ENCODE measurements at regions not wholly inside any gene's neighbourhood (a gene's known extent, or its start where the extent isn't known, plus 50 kb on each side); places are given as distances from the start of the nearest gene placed in this dataset.

DNA sequence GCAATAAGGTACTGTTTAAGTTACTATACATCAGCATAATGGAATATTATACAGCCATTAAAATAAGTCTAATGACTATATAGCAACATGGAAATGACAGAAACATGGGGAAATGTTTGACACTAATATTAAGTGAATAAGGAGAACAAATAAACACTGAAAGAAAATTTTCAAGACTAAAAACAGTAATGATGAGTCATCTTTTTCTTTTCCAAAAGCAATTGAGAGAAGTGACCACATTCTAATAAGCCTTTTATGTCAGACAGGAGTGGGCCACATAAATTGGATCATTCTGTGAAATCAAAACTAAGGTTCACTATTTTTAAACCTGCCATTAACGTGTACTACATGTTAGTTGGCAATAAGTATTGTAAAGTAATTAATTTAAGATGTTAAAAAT lies 187.5 kb downstream of the AHR start:
- no peak for DNase-seq

DNA sequence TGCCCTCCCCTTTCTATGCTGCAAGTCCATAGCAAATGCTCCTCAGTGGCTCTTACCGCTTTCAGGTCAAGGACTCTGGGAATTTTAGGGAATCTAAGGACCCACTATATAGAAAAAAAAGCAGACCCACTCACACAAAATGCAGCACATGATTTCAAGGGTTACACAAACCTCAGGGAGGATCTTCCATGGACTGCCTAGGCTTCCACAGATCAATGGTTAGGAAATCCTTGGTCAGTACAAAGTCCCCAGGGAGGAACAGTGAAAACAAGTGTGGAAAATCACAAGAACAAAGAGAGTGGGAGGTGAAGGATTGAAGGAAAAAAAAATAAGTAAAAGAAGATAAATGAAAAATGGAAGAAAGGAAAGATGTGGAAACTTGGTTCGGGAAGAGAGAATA lies 188.4 kb downstream of the AHR start:
- no peak for DNase-seq

DNA sequence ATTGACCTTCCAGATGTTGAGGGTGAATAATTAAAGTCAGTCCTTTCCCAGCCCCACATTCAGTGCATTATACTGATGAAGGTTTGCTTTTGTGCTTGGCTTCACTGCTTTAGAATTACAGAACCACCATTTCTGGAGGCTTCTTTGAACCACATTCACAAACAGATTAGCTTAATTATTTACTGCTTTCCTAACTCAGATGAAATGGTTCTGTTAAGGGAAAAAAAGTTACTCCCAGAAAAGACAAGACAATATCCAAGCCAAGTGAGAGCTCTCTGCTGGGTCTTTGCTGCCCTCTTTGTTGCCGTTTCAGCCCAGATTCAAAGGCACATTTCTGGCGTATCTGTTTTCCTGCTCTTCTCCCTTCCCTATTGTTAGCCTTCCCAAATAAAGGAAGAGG lies 188.9 kb downstream of the AHR start:
- DNase-seq = no peak

DNA sequence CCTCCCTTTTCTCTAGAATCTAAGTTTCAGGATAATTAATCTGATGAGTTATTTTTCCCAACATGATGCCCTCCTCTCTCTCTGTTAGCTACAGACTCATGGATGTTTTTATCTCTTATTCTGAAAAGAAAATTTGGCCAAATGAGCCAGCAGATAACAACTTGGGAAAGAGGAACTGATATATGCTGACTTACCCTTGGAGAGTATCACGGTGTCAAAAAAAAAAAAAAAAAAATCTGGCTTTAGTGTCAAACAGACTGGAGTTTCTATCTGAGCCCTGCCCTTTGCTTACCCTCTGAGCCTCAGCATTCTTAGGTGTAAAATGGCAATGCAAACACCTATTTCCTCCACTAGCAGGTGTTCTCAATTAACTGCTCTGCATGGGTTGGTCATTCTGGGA lies 190.4 kb downstream of the AHR start:
- DNase-seq = no peak

DNA sequence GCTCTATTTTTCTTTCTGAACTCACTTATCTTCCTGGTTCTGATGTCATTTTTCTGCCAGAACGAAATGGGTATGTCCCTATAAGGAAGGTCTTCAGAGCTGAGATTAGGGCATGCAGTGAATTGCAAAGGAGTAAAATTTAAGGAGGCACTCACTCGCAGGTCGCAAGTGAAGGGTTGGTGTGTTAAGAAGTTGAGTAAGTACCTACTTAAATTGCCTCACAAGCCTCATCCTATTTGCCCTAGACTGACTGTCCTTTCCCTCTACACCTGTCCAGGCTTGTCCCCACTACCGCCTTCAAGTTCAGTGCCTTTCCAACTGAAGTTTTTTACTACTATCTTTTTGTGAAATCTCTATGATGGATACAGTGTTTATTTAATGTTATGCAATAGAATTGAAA lies 191.5 kb downstream of the AHR start:
- no peak for DNase-seq

DNA sequence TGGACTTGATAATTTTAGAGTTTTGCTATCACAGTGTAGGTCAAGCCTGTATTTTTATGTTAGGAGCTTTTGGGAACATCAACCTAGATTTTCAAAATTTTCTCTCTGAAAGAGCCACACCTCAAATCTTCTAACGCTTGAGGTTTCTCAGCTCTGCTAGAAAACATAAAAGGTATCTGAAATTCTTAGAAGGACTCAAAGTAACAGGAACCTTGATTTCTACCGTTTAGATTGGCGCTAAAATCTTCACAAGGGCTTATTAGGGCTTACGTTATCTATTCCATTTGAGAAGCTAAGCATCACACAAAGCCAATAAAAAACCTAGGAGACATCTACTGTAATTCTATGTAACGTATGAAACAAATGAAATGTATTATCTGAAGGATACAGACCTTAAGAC lies 192.4 kb downstream of the AHR start:
- DNase-seq = no peak

DNA sequence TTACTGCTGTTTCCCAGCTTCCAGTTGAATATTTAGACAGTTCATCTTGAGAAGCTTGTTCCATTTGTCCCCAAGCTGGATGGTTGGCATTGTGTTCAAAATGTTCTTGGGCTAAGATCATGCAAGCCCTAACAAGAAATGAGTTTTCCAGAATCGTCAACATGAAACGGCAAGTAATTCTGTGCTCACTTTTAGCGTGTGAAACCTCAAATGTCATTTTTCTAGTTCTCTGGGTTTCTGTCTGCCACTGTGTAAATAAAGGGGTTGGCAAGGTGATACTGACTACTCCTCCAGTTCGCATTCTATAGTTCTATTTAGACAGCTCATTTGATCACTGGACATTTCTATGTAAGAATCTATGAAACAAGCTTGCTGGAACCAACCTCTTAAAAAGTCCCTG lies 194.0 kb downstream of the AHR start:
- no peak for DNase-seq

DNA sequence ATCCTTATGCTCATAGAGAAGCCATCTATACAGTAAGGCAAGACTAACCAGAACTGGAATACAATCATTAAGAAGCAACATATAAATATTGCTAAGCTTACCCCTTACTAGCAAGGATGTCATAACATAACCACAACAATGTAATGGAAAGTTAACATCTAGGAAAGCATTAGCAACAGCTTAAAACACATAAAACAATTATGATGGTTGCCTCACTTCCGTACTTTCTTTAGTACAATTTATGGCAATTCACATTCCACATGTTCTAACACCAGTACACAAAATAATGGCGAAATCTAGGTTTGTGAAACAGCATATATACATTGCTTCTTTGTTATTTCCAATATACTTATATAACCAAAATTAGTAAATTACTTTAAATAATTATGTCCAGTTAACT lies 195.0 kb downstream of the AHR start:
- DNase-seq = no peak

DNA sequence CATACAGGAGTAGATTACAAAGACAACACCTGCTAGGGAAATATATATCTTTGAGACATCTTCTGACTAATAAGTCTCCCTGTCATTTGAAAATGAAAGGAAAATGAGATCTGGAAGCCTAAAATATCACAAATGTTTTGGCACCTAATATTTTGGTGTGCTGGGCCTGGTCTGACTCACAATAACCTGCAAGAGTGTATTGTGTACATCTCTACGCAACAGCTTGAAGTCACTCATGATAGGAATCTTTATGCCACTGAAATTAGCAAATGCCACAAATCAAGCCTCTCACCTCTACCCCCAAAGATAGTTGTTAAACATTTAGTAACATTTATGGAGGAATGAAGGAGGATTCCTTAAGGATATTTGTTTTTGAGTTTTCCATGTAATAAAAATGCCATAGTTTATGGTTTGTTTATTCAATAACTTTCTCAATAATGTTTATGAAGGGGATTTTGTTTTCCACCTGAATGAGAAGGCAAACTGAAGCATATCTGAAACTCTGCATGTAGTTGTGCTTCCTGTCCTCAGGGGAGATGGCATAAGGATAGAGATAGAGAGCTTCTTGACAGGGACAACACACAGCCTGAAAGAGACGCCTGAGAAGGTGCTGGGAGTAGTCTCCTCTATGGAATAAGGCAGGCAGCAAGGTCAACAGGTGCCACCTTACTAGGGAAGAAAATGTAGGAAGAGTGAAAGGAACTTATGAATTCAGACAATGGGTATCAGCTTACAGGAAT lies 197.4 kb downstream of the AHR start:
- DNase-seq = no peak

DNA sequence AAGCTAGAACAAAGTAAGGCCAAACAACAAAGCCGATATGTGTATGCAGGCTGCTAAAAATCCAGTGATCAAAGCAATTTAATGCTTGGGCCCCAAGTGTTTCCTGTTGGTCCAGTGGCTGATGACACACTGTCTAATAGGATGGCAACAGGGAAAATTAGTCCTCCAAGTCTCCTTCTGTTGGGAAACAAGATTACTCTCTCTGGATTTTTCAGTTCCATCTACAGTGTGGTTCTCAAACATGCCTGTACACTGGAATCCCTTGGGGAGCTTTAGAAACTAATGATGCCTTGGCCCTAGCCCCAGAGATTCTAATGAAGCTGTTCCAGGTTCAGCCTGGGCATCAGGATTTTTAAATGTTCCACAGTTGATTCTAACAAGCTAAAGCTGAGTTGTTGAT lies 198.7 kb downstream of the AHR start:
- no peak for DNase-seq

DNA sequence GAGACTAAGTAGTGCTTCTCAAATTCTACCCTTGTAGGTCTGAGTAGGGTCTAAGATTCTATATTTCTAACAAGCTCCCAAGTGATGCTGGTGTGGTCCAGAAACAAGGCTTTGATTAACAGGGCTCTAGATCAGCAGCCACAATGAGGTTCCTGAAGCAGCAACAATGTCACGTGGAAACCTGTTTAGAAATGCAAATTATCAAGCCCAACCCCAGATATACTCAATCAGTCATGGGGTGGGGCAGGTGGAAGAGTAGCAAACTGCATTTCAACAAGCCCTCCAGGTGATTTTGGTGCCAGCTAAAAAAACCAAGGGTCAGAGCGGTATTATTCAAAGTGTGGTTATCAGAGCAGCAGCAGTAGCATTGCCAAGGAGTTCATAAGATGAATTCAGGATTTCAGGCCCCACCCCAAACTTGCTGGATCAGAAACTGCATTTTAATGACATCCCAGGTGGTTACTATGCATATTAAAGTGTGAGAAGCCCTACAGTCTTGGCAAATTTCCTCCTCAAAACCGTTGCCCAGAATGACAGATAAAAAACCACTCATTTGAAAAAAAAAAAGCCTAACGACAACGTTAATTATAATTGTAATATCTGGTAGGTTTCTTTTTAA lies 199.2 kb downstream of the AHR start:
- no peak for DNase-seq

DNA sequence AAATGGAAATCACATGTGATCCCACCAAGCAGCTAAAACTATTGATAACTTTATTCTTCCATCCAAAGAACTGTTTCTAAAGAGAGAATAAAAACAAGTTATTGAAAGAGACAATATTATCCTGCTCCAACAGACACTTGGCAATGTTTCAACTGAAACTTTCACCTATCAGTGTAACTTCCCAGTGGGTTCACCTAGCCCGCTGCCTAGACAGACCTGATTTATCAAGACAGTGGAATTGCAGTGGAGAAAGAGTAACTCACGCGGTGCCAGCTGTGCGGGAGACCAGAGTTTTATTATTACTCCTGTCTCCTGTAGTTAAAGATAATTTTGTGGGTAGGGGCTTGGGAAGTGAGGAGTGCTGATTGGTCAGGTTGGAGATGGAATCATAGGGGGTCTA lies 199.8 kb downstream of the AHR start:
- no peak for DNase-seq

DNA sequence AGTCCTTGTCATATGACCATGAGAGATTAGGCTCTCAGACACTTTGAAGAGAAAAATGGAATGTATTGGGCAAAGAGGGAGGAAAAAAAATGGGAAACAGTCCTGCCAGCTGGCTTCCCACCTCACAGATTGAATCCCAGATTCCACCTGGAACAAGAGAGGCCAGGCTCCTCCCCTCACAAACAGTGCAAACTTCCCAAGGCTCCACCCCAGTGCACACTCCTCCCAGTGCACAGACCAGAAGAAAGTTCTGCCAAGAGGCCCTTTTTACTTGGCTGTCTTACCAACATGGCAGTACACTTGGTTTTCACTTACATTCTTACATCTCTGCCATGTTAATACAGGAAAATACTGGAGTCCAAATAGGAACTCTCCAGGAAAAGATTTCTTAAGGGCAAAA lies 202.3 kb downstream of the AHR start:
- no peak for DNase-seq

DNA sequence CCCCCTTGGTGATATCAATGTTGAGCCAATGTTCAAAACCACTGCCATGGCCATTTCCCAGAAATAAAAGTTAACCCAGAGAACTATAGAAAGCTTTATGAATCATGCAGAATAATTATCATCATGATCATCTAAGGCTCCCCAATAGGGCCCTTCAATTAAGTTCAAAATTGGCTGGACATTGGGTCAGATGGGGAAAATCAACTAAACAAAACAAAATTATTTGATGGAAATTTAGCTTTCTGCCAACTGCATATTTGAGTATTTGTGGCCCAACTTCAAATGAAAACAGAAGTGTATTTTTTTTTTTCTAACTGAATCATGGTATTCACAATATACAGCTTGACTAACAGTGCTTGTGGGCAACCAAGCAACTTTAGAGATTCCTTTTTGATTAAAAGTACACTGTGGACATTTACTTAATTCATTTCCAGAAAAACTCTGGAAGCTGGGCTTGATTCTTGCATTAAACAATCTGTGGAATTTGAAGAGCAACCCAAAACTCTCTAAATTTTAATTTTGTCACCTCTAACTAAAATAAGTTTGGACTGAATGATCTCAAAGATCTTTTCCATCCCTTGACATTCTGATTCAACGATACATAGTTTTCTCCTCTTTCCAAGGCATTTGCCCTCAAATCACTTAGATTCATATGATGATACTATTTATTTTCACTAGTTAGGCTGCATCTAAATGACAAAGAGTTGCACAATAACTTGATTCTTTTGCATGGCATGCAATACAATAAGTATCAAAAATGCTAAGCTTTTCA lies 203.2 kb downstream of the AHR start:
- no peak for DNase-seq

DNA sequence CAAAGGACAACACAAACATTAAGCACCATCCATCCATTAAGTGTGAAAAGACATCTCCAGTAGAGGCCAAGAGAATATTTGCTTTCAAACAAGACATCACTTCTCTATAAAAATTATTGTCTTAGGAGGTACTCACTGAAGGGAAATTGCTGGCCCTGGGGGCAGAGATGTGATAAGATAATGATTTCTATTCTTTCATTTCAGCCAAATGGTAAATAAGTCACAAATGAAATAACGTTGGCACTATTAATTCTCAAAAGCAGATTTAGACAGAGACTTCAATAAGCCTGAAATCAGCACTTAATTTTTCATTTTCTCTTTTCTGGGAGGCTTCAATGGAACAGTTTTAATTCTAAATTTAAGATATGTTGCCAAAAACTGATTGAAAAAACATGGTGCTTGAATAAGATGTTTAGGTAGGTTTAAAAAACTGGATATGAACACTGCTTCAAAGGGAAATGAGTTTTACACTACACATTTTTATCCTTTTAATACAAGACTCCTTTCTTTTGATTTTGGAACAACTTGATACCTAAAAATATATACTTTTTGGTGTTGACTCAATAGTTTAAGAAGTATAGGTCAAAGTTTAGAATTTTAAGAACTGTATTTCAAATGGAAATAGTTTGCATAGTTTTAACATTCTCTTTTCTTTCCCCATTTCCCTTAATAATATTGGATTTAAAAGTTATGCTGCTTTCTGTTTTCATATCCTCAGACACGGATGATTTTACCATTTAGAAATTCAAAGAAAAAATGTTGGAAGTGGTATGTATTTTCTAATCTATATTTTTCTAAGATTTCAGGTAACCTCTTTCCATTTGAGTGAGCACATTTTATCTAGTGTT lies 204.0 kb downstream of the AHR start:
- DNase-seq = no peak

DNA sequence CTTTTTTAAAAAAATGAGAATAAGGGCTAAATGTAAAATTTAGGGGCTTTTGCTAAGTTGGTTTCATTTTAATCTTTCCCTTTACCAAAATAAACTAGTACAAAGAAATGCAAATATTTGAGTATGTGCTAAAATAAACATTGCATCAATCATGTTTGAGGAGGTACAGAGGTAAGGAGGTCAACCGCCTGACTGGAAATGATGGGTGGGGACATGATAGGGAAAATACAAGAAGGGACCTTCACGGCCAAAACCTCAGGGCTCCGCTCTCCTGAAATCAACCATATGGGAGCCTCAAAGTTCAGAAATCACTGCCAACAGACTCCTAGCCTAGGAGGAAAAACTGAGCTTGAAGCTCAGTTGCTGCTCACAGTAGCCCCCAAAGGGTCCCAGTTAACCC lies 207.6 kb downstream of the AHR start:
- no peak for DNase-seq

DNA sequence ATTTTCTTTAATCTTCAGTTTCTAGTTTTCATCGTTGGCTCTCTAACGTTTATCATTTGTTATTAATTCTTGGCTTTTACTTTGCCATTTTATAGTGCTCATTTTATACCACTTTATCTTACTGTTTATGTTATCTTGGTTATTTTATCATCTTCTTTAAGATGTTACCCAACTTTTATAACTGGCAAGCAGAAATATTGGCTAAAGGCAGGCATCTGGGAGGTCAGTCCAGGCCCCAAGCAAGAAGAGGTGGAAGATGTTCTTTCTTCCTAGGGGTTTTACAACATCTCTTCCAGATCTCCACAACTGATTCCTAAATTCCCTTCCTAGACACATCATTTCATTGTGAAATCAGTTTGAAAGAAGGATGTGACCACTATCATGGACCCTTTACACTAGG lies 208.1 kb downstream of the AHR start:
- no peak for DNase-seq

DNA sequence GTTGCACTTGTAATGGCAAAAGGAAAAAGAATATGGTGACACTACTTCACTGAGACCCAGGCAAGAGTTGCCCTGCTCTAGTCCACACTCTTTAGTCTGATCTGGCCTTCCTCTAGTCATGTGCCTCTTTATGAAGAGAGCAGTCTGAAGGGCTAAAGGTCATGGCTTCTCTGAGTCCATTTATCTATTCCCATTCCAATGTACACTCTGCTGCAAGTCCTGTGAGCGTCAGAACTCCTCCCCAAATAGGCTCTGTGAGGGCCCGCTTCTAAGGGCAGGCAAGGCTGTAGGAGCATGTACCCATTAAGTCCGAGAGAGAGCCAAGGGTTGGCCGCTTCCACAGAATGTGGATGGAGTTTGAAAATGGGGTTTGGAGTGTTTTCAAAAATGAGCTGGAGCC lies 209.3 kb downstream of the AHR start:
- no peak for DNase-seq

DNA sequence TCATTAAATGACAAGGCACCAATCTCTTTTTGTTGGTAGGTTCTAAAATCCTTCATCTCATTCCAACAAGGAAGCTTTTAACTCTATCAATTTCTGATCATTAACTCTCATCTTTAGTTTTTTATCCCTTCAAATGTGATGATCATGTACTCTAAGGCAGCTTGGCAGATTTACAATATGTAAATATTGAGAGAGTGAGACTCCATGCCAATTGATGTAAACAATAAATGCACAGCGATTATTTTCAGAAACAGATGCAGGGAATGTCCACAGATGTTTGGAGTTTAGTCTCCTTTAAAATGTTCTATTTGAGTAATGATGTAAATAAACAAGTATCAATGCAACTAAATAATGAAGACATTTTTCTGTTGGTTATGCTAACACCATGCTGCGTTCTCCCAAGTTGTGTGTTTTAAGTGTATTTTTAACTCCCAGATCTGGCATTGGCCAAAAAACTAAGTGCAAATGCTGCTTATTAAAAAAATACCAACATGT lies 213.8 kb downstream of the AHR start:
- no peak for DNase-seq

DNA sequence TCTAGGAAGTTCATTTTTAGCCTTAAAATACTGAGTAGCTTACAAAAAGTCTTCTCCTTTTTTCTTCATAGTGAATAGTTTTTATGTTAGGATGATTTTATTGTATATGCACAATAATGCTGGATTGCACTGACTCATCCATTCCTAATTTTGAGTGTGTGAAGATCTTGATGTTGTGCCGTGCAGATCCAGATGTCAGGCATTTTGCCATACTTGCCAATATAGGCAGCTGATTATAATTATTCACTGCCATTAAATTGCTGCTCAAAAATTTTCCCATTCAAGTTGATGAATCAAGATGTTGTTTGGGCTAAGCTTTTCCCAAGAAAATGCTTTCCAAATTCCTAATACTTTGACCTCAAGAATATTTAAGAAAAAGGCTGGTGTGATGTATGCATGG lies 218.3 kb downstream of the AHR start:
- no peak for DNase-seq

DNA sequence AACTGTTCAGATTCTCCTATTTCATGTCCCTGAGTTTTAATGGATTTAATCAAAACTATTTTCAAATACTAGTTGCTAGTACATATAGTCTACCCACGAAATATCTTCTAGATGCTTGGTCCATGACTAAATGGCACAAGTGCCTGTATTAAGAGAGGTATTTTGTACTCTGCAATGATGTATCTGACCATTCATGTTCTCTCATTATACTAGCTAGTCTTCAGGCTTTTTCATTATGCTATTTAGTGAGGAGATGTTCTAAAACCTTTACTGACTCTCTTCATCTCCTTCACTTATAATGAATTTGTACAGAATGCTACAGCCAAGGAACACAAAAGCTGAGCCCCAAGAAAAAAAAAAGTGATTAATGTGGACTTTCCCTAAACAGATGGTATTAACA lies 222.5 kb downstream of the AHR start:
- no peak for DNase-seq

DNA sequence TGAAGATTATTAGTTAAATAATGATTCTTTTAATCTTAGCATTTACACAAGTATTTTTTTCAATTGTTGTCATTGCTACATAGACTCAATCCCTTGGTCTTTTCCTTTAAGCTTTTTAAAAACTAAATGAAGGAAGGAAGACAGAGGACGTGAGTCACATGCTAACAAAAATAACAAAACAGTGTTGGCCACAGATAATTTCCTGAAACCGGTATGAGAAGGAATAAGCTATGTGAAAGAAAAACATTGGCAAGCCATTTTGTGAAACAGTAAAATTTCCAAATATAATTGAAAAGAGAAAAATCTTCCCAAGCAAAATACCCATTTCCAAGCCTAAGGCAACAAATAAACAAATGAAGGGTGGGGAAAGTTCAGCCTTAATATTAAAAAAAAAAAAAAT lies 223.0 kb downstream of the AHR start:
- no peak for DNase-seq

Measured in T1000 (cell line).